CD4-positive, alpha-beta T cell (primary cell): ENCODE measurements at regions not wholly inside any gene's neighbourhood (a gene's known extent, or its start where the extent isn't known, plus 50 kb on each side); places are given as distances from the start of the nearest gene placed in this dataset.

Experiments used
- ATAC-seq: fragments of 200-7000 bp; cut with Tn5 transposase; one replicate; pipeline ENCODE4 v1.10.0; 2022; ENCODE audit warnings: mild to moderate bottlenecking; ENCODE audit not compliant: poor library complexity
- CTCF ChIA-PET: fragments of 350-600 bp; sonication (Branson Sonifier 250); formaldehyde crosslinking; loops from one replicate; lab custom pipeline; 2021; ENCODE audit warnings: antibody characterized with exemption, inconsistent platforms; lab: Charles Lee
- POLR2A ChIA-PET: fragments of 350-600 bp; sonication (Branson Sonifier 250); formaldehyde crosslinking; loops from one replicate; lab custom pipeline; 2021; ENCODE audit warnings: antibody characterized with exemption, inconsistent platforms; lab: Charles Lee
- DNase-seq, 14 experiments: peaks; one replicate each; pipeline ENCODE4 v3.0.0-alpha.2; 2013 to 2020; ENCODE audit warnings: mixed read lengths in 2 of 14
- H3K27ac ChIP-seq, 2 donors: one replicate each; pipeline versions ENCODE4 v1.5.1 to v1.7.0; 2013; ENCODE audit warnings: low read length in 2 of 2, low read depth in 1 of 2, mild to moderate bottlenecking in 1 of 2
- H3K27me3 ChIP-seq, 2 experiments: 1 replicate in 1 of 2; 2 replicates in 1 of 2; pipeline versions ENCODE4 v1.6.1 to v1.7.0; 2013; ENCODE audit warnings: low read length in 2 of 2, control low read depth in 1 of 2, mild to moderate bottlenecking in 1 of 2, moderate library complexity in 1 of 2; ENCODE audit not compliant: insufficient read depth in 2 of 2, control insufficient read depth in 1 of 2
- H3K36me3 ChIP-seq: one replicate; pipeline ENCODE4 v1.6.1; 2013; ENCODE audit warnings: low read length, control low read depth; ENCODE audit not compliant: insufficient read depth
- H3K4me1 ChIP-seq: one replicate; pipeline ENCODE4 v1.6.1; 2013; ENCODE audit warnings: low read length, control low read depth; ENCODE audit not compliant: insufficient read depth
- H3K4me3 ChIP-seq: one replicate; pipeline ENCODE4 v1.5.1; 2013; ENCODE audit warnings: mild to moderate bottlenecking, low read length, moderate library complexity
- H3K9me3 ChIP-seq, 2 experiments: 1 replicate in 1 of 2; 2 replicates in 1 of 2; pipeline versions ENCODE4 v1.6.1 to v1.7.0; 2013; ENCODE audit warnings: low read length in 2 of 2, mild to moderate bottlenecking in 2 of 2, control low read depth in 1 of 2, moderate library complexity in 1 of 2; ENCODE audit not compliant: control insufficient read depth in 1 of 2, insufficient read depth in 1 of 2
- H3K27ac Mint-ChIP-seq: one replicate; pipeline ENCODE4 v1.8.0; 2020; ENCODE audit warnings: mixed read lengths
- H3K27me3 Mint-ChIP-seq: one replicate; pipeline ENCODE4 v1.8.0; 2021; ENCODE audit warnings: mixed read lengths
- H3K36me3 Mint-ChIP-seq: one replicate; pipeline ENCODE4 v1.8.0; 2021; ENCODE audit warnings: low read depth, mixed read lengths
- H3K4me1 Mint-ChIP-seq: one replicate; pipeline ENCODE4 v1.8.0; 2021; ENCODE audit warnings: low read depth, mixed read lengths
- H3K4me3 Mint-ChIP-seq: one replicate; pipeline ENCODE4 v1.8.0; 2020; ENCODE audit warnings: mild to moderate bottlenecking, mixed read lengths
- H3K9me3 Mint-ChIP-seq: one replicate; pipeline ENCODE4 v1.8.0; 2020; ENCODE audit warnings: mixed read lengths
- intact Hi-C, 2 experiments: fragments of 100-400 bp; cut with DNase I in 1 of 2; cut with micrococcal nuclease in 1 of 2; formaldehyde crosslinking; loops; one replicate each; pipeline versions ENCODE4 v1.15.1 to v1.9.0; 2023 to 2025; cut with DNase I, micrococcal nuclease
- TF ChIP-seq, protein P1 (sequence below): fragments of 200-600 bp; IDR thresholded peaks from one replicate; pipeline ENCODE4 v1.8.0; 2022; ENCODE audit warnings: antibody characterized with exemption, mild to moderate bottlenecking

DNA sequence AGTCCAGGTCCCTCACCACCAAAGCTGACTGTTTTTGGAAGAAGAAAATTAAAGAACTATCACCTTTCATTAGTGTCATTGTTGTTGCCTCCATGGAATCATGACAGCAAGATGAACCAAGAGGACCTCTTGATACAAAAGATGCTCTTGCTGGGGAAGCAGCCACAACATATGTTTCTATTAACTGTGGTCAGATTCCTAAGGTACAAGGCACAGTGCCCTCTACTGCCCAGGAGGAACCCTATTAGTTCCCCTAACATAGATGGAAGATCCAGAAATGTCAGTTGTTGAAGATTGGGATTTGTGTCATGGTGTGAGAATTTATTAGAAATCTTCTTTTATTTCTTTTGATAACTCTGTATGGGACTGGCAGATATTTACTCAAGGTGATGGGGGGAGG, 188.2 kb upstream of the ANKFN1 start:
- Histone ChIP-seq H3K4me1 (no peaks in the 10 kb centered on the region), H3K36me3 (no peaks in the 10 kb centered on the region), H3K4me3 (no peak overlapping the region), H3K27me3 (peaks cover 0 to 2% of the 10 kb centered on the region in 2 experiments), H3K9me3 (no peaks in the 10 kb centered on the region), H3K27ac (no peak overlapping the region)
- intact Hi-C loops = loop anchor here in 1 of 2 experiments (5.0 kb wide), 1 partner anchor 38 kb away; no protein-coding TSS in a partner anchor
- ATAC-seq (no peak), DNase-seq (no peak)
- CTCF ChIA-PET = no interaction called here
- no peaks in the 10 kb centered on the region for H3K9me3 Mint-ChIP-seq
- no peaks in the 10 kb centered on the region for H3K27me3 Mint-ChIP-seq
- TF ChIP-seq, protein P1, sequence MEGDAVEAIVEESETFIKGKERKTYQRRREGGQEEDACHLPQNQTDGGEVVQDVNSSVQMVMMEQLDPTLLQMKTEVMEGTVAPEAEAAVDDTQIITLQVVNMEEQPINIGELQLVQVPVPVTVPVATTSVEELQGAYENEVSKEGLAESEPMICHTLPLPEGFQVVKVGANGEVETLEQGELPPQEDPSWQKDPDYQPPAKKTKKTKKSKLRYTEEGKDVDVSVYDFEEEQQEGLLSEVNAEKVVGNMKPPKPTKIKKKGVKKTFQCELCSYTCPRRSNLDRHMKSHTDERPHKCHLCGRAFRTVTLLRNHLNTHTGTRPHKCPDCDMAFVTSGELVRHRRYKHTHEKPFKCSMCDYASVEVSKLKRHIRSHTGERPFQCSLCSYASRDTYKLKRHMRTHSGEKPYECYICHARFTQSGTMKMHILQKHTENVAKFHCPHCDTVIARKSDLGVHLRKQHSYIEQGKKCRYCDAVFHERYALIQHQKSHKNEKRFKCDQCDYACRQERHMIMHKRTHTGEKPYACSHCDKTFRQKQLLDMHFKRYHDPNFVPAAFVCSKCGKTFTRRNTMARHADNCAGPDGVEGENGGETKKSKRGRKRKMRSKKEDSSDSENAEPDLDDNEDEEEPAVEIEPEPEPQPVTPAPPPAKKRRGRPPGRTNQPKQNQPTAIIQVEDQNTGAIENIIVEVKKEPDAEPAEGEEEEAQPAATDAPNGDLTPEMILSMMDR = no peak
- no peak overlapping the region for H3K4me3 Mint-ChIP-seq
- H3K4me1 Mint-ChIP-seq = no peaks in the 10 kb centered on the region
- POLR2A ChIA-PET = no interaction called here
- H3K36me3 Mint-ChIP-seq = no peaks in the 10 kb centered on the region
- H3K27ac Mint-ChIP-seq = no peak overlapping the region

DNA sequence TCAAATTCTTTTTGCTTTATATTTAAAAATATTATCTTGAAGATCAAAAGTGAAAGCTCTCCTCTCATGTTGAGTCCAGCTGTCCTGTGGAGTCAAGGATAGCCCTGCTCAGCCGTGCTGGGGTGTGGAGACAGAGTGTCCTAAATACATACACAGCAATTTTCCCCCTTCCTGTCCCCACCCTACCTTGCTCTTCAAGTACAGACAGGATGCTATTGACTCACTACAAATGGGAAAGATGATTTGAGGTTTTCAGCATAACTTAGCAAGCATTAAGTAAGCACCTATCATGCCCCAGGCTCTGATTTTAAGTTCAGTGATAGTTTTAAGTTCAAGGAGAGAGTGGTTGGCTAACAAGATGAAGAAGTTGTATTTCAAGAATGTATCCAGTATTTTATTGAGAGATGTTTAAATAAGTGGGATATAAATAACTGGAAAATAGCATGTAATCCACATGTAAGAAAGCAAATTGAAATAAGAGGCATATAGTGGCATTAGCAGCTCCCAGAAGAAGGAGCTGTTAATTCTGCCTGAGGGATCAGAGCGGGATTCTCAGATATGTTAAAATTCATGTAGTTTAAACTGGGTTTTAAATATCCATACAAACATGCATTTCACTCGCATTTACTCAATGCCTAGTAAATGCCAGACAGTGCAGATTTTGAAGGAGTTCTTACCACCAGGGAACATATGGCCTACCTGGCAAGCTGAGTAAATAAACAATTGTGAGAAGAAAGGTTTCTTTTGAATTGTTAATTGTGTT, 183.5 kb upstream of the ANKFN1 start:
- H3K4me3 ChIP-seq = no peak overlapping the region
- no peaks in the 10 kb centered on the region for H3K9me3 ChIP-seq
- H3K36me3 ChIP-seq = no peaks in the 10 kb centered on the region
- DNase-seq (no peak), ATAC-seq (no peak)
- ChIA-PET CTCF (interaction anchor here (0.7 kb wide), 2 partner anchors 203 to 520 kb away, joined by 3 read pairs; no protein-coding TSS in a partner anchor), POLR2A (no interaction called here)
- Mint-ChIP-seq H3K27me3 (no peaks in the 10 kb centered on the region), H3K9me3 (no peaks in the 10 kb centered on the region), H3K27ac (no peak overlapping the region), H3K36me3 (no peaks in the 10 kb centered on the region), H3K4me1 (no peaks in the 10 kb centered on the region), H3K4me3 (no peak overlapping the region)
- no peak overlapping the region for H3K27ac ChIP-seq
- no peaks in the 10 kb centered on the region for H3K4me1 ChIP-seq
- peaks cover 0 to 2% of the 10 kb centered on the region in 2 experiments for H3K27me3 ChIP-seq
- TF ChIP-seq, protein P1 = no peak
- intact Hi-C loops = loop anchor here in 1 of 2 experiments (5.0 kb wide), 1 partner anchor 42 kb away; no protein-coding TSS in a partner anchor

DNA sequence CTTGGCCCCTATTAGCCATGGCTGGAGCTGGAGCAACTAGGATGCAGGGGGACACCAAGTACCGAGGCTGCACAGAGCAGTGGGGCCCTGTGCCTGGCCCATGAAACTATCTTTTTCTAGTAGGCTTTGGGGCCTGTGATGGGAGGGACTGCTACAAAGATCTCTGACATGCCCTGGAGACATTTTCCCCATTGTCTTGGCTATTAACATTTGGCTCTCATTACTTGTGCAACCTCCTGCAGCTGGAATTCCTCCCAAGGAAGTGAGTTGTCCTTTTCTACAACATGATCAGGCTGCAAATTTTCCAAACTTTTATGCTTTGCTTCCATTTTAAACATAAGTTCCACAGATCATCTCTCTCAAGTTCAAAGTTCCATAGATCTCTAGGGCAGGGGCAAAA, 174.7 kb upstream of the ANKFN1 start:
- H3K36me3 Mint-ChIP-seq = no peaks in the 10 kb centered on the region
- Histone ChIP-seq H3K9me3 (no peaks in the 10 kb centered on the region), H3K27ac (no peak overlapping the region), H3K27me3 (no peaks in the 10 kb centered on the region), H3K4me1 (no peaks in the 10 kb centered on the region), H3K36me3 (no peaks in the 10 kb centered on the region), H3K4me3 (no peak overlapping the region)
- DNase-seq (no peak), ATAC-seq (no peak)
- no peaks in the 10 kb centered on the region for H3K4me1 Mint-ChIP-seq
- H3K4me3 Mint-ChIP-seq = no peak overlapping the region
- H3K27me3 Mint-ChIP-seq = no peaks in the 10 kb centered on the region
- no peaks in the 10 kb centered on the region for H3K9me3 Mint-ChIP-seq
- POLR2A ChIA-PET = no interaction called here
- intact Hi-C loops = no loop called here
- TF ChIP-seq, protein P1 = no peak
- CTCF ChIA-PET = no interaction called here
- no peak overlapping the region for H3K27ac Mint-ChIP-seq
